GM21390 (cell line): ENCODE measurements at regions not wholly inside any gene's neighbourhood (a gene's known extent, or its start where the extent isn't known, plus 50 kb on each side); places are given as distances from the start of the nearest gene placed in this dataset.
"Not testable (repeated sequence)": the region's sequence is repeated elsewhere in the genome, so short reads cannot be mapped to it uniquely, and the experiment has no call there.

Experiments used
- ATAC-seq: cut with Tn5 transposase; IDR thresholded peaks from one replicate; pipeline ENCODE4 v1.9.1; 2021; ENCODE audit not compliant: unreplicated experiment

- ATAC-seq: no peak
Observed at GRCh38 chr22:22697377-22698117, 53.1 kb downstream of the GGTLC2 start.

DNA sequence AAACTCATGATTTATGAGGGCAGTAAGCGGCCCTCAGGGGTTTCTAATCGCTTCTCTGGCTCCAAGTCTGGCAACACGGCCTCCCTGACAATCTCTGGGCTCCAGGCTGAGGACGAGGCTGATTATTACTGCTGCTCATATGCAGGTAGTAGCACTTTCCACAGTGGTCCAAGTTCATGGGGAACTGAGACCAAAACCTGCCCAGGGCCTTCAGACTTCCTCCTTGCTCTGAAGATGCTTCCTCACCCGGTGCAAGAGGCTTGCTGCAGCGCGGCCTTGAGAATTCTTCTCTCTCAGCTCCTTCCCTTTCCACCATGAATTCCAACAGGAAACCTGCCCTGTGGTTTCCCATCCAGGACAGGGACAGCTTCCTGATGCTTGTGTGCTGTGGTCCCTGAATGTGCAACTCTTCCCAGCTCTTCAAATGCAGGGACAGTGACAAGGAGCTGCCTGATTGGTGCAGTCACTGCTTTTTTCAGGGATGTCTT lies 53.9 kb downstream of the GGTLC2 start:
- no peak for ATAC-seq

DNA sequence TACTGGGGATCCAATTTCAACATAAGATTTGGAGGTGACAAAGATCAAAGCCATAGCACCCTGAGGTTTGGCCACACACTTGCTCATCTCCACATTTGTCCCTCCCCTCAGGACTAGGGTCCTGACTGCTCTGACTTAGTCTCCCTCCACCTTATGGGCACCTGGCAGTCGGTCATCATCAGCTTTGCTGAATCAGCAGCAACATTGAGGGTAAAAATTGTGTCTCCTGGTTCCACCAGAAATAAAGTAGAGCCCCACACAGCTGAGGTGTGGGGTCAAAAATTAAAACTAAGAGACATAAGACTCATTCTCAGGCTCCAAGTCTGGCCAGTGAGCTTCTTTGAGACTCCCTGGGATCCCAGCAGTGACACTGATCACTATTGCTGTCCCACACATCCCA lies 56.2 kb downstream of the GGTLC2 start:
- no peak for ATAC-seq

DNA sequence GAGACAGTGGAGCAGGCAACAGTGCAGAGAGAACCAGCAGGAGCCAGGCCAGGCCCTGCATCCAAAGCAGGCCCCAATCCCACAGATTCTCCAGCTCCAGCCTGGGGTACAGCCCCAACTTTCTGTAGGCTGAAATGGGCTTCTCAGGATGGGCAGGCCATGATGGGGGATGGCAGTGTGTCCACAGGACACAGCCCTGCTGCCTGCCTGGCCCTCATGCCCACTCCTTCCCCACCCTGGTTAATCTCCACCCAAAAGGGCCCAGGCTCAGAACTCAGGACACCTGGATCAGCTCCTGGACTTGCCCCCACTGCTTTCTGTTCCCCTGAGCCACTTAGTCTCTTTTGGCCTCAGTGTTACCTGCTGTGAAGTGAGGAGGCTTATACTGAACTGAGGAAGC lies 57.1 kb downstream of the GGTLC2 start:
- not testable (repeated sequence) for ATAC-seq

DNA sequence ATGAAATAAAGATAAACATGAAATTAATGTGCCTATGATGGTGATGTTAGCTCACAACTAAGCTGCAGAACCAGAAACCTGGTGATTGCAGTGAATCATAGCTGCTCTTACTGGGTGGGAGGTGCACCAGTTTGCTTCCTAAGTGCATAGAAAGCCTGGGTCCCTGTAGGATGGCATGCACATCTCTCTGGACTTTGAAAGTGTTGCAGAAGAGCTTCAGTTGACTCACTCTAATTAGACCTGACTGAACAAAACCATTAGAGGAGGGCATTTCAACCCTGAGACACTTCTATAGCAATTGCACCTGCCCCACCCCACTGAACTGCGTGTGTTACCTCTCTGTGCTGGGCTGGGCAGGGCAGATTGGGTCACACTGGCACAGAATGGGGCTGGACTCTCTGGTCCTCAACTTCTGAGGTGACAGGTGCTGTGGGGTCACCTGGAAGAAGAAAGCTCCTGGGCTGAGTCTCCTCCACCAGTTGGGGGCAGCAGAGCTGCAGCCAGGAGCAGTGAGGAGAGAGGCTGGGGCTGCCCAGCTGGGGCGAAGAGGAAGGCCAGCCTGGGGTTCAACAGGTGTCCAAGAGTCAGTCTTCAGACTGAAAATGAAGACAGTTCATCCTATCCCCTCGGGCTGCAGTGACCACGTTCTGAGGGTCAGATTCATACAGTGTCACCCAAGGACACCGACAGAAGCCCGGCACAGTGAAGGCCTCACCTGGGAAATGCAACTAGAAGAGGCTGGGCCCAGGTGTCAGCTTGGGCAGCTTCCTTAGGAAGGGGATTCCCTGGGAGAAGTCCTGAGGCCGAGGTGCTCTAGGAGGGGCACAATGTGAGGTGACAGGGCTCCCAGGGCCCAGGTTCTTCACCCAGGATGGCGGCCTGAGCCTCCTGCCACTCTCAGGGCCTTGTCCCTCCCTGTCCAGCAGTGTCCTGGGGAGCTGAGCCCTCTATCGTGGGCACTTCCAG lies 58.1 kb downstream of the GGTLC2 start:
- no peak for ATAC-seq

- ATAC-seq: no peak
Observed at GRCh38 chr22:22703203-22703570, 58.8 kb downstream of the GGTLC2 start.

- no peak for ATAC-seq
Observed at GRCh38 chr22:22703715-22704114, 59.3 kb downstream of the GGTLC2 start.

- no peak for ATAC-seq
Observed at GRCh38 chr22:22704156-22704946, 59.9 kb downstream of the GGTLC2 start.

DNA sequence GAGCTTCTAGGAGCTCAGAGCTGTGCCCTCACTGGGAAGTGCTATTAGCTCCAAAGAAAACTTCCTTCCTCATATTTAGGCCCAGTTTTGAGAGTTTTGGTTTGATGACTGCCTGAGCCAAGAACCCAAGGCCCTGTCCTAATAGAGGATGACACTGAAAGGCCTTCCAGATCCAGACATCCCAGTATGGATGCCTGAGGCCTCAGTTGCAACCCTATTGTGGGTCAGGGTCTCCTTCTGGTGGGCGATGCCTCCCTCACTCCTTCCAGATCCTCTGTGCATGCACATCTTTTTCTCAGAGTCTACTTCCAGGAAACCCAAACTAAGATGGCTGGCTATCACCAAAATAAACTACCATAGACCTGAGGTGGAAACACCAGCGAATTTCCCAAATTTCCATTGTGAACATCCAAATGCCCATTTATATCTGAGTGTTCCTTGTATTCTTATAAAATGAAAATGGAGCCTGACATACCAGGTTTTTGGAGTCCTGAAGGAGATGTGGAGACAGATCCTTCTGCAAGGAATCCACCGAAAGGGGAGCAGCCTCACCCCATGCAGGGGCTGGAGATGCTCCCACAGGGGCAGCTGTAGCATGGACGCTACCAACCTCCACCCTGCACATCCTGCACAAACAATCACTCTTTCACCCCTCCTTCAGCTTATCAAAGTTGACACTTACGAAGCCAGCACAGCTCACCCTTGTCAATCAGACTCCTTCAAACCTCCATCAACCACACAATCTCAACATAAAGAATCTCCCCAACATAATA lies 61.1 kb downstream of the GGTLC2 start:
- no peak for ATAC-seq

- no peak for ATAC-seq
Observed at GRCh38 chr22:22706253-22706915, 62.0 kb downstream of the GGTLC2 start.

DNA sequence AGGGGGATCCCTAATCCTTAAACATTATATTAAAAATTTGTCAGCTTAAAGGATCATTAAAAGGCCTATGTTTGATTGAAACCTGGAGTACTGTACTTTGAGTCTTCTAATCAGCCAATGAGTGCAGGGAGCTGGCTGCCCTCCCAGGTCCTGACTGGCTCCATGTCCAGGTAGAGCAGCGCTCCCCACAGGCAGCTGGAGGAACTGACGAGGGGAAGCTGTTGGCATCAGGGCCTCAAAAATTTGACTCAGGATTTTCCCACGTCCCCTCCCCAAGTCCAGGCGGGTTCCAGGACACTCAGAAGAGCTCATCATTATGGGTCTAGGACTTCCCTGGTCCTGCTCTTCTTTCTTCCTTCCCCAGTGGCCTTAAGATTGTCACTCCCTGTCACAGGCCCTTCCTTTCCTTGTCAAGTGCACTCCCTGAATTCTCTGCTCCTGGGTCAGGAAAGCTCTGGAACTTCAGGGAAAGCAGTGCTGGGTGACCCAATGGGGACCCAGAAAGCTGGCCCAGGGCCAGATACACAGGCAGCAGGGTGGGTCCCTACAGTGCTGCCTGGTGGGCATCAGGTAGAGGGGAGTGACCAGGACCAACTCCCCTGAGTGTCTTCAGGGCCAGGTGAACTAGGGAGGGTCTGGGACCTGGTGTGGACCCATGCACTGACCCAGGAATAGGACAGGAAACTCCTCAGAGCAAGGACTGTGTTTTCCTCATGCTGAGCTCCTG lies 65.5 kb downstream of the GGTLC2 start:
- ATAC-seq: no peak

- no peak for ATAC-seq
Observed at GRCh38 chr22:22710719-22711531, 66.5 kb downstream of the GGTLC2 start.

DNA sequence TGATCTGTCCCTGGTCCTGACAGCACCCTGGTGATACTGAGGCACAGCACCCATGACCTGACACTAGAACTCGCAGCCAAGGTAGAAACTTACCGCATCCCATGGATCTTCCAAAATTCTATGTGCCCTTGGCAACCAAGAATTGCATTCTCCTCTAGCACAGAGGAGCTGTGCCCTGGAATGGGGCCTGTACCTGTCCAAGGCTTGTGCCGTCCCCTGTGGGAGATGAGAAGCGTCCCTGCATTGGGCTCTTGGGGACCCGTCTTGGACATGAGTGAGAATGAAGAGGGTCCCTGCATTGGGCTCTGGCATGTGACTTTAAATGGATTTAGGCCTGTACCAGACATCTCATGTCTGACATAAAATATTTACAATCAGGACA lies 67.1 kb downstream of the GGTLC2 start:
- no peak for ATAC-seq

- no peak for ATAC-seq
Observed at GRCh38 chr22:22712092-22712658, 67.8 kb downstream of the GGTLC2 start.

- ATAC-seq: no peak
Observed at GRCh38 chr22:22712666-22713365, 68.4 kb downstream of the GGTLC2 start.

DNA sequence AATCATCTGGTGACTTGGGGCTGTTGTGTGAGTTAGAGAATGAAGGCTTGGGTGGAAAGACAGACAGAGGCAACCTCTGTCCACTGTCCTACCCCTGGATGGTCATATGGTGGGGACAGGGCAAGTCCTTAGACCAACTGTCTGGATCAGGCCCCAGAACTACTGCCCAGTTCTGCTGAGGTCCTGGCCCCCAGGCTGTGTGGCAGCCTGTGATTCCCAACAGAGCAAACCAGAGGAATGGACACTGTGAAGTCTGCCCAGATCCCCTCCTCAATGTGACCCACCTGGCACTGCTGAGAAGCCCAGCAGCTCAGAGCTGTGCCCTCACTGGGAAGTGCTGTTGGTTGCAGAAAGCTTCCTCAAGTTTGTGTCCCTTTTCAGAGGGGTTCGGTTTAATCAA lies 69.0 kb downstream of the GGTLC2 start:
- ATAC-seq: no peak

DNA sequence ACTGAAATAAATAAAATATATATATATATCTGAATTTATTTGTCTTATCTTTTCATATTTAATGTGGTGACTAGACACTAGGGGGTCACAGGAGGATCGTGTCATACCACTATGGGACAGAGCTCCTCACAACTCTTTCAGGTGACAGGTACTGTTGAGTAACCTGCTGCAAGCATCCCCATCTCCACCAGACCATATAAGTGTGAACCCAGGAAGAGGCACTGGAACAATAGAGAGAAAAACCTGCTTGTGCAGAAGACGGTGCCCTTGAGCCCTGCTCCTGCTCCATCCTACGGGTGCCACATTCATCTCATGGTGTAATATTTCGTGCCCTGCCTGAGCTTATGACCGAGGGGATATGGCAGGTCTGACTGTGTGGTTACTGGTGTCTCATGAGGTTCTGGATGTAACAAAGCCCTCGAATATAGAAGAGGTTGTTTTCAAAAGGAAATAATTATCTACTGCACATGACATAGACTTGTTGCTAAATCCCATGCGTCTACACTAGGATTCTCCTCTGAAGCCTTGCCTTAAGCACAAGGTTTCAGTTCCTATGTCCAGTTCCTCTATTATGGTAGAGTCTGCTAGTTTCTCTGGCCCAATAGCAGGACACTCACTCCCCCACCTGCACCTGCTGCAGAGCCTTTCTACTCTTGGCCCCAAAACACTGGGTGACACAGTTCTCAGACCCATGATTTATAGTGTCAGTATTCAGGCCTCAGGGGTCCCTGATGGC lies 70.4 kb downstream of the GGTLC2 start:
- no peak for ATAC-seq
